HG03342 (cell line): ENCODE measurements at regions not wholly inside any gene's neighbourhood (a gene's known extent, or its start where the extent isn't known, plus 50 kb on each side); places are given as distances from the start of the nearest gene placed in this dataset.

Experiments used
- ATAC-seq: cut with Tn5 transposase; IDR thresholded peaks from one replicate; pipeline ENCODE4 v1.9.1; 2021; ENCODE audit warnings: mild to moderate bottlenecking, moderate library complexity; ENCODE audit not compliant: unreplicated experiment

DNA sequence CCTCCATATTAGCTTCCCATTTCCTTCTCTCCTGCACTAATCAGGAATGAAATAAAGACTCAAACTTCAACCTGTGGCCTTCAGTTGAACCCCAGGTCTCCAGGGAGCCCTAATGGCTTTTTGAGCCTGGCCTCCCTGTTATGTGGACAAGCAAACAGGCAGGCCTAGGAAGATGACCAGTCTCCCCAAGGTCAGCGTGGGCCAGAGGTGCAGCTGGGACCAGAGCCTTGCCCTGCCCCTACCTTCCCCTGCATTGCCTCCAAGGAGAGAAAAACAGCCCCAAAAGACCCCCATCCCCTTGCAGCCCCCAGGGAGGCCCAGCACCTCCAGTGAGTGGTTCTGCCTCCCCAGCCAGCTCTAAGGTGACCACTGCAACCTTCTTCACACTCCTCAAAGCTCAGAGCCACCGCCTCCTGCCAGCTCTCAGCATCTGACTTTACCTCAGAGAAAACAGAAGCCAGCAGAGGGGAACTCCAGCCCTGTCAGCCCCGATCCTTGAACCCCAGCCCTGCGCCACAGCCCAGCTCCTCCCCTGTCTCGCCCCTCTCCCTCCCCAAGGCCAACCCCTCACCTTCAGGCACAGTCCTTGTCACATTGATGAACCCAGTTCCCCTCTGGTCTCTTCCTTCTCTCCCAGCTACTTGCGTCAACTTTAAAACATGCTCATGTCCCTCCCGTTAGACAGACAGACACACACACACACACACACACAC is 59.5 kb upstream of the ID2 start:
- no peak for ATAC-seq

GRCh38 chr2:8622924-8623465 is 58.9 kb upstream of the ID2 start:
- no peak for ATAC-seq

DNA sequence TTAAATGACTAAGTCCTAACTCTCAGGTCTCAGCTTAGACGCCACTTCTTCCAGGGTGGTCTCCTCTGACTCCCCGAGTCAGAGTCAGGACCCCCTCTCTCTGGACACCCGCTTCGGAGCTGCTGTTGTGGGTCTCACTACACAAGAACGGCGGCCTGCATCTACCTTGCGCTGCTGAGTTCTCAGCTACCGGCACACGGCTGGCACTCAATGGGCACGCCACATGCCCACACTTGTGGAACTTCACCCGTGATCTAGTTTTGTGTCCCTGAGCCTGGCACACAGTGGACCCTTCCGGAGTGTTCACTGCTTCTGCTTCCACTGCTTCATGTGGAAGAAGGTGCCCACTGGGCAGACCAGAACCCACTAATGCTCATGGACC is 58.3 kb upstream of the ID2 start:
- ATAC-seq = no peak

GRCh38 chr2:8623958-8624591 is 57.8 kb upstream of the ID2 start:
- ATAC-seq = no peak

DNA sequence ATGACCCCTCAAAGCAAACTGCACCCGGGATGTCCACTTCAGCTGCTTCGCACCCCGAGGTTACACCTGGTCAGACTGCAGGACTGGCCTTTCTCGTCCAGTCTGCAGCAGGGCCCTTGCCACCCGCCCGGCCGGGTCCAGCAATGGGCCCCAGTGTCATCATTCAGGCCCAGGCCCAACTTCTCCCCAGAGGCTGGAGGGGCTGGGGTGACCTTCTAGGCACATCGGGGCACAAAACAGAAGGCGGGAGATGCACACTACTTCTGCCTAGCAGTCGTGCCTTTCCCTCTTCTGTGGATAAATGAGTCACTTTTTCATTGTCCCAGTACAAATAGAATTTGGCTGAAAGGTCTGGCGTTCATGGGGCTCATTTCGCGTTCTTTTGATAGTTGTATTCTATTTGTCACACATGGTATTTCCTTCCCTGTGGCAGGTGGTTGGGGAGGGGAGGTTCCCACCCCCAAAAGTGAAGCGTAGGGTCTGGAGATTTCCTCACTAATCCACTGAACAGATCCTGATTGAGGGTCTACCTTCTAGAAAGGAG is 56.9 kb upstream of the ID2 start:
- ATAC-seq = no peak

DNA sequence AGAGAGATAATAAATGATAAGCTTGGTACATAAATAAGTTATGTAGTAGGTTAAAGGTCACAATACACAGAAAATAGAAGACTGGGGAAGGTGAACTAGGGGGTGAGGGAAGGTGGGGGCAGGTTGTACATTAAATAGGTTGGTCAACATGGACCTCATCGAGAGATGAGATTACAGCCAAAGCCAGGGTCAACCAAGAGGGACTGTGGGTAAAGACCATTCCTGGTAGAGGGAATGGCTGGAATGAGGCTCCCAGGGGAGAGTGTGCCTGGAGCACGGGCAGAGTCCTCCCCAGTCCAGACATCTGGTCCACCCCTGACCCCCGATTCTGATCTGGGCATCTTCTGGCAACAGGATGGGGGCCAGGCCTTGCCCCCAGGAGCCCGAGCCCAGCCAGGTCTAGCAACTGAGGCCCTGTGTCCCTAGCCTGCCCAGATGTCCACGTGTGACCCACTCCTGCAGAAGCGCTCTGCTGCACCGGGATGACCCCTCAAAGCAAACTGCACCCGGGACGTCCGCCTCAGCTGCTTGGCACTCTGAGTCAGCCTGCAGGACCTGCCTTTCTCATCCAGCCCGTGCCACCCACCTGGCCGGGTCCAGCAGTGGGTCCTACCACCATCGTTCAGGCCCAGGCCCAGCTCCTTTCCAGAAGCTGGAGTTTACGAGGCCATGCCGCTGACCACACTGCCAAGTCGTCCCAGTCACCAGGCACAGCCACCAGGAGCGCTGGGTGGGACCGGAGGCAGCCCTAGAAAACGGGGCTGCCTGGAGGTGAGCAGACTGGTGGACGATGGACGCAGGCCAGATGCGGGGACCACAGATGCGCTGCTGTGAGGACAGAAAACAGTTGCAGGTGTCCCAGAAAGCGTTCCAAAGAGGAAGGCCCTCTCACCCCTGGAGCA is 56.2 kb upstream of the ID2 start:
- no peak for ATAC-seq

- no peak for ATAC-seq
Measured at GRCh38 chr2:8626572-8626971, 55.3 kb upstream of the ID2 start.

- no peak for ATAC-seq
Measured at GRCh38 chr2:8627019-8627691, 54.7 kb upstream of the ID2 start.

- ATAC-seq = no peak
Measured at GRCh38 chr2:8627692-8628085, 54.2 kb upstream of the ID2 start.

GRCh38 chr2:8628179-8628865 is 53.5 kb upstream of the ID2 start:
- ATAC-seq = no peak

GRCh38 chr2:8628866-8629209 is 53.0 kb upstream of the ID2 start:
- ATAC-seq = no peak

DNA sequence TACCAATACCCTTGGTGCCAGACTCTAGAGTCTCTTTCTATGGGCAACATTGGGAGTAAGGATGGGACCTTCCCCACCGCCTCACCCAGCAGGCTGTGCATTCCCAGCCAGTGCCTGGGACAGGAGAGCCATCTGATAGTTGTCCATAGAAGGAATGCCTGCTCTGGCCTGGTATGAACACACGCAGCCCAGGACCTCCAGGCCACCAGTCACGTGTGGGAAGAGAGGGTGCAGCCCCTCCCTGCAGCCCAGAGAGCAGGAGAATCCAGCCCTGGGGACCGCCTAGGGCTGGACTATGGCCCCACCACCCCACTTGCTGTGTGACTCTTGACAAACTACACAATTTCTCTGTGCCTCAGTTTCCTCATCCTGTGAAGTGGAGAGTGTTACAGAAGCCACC is 52.5 kb upstream of the ID2 start:
- no peak for ATAC-seq

GRCh38 chr2:8630676-8631464 is 51.0 kb upstream of the ID2 start:
- ATAC-seq = no peak

GRCh38 chr2:8631465-8632005 is 50.3 kb upstream of the ID2 start:
- ATAC-seq = no peak
